GM18498 (cell line): ENCODE measurements at regions not wholly inside any gene's neighbourhood (a gene's known extent, or its start where the extent isn't known, plus 50 kb on each side); places are given as distances from the start of the nearest gene placed in this dataset.
"Not testable (repeated sequence)": the region's sequence is repeated elsewhere in the genome, so short reads cannot be mapped to it uniquely, and the experiment has no call there.

ENCODE experiments used
- ATAC-seq: cut with Tn5 transposase; IDR thresholded peaks from one replicate; pipeline ENCODE4 v1.9.1; 2021; ENCODE audit warnings: mild to moderate bottlenecking, moderate library complexity; ENCODE audit not compliant: unreplicated experiment

DNA sequence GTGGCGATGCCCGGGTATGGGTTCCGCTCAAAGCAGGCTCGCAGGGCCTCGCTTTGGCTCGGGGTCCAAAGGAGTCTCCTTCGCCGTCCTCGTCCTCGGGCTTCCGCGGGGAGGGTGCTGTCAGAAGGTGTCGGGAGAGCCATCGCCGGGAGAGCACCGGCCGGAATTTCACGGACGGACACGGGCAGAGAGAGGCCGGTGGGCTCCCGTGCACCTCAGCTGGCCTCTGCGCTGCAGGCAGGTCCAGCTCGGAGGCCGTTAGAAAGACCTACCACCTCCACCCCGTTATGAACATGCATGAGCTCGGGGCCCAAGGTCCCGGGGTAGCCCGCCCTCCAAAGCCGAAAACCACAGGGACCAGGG, 1846.0 kb upstream of the DEFB115 start:
- not testable (repeated sequence) for ATAC-seq

DNA sequence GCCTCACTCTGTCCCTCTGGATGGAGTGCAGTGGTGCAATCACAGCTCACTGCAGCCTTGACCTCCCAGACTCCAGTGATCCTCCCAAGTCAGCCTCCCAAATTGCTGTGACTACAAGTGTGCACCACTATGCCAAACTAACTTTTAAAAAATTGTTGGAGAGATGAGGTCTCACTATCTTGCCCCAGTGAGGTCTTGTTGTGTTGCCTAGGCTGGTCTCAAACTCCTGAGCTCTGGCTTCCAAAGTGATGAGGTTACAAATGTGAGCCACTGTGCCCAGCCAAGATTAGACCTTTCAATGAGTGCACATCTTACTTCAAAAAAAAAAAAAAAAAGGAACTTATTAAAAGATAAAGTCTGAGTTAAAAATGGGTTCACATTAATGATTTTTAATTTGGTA, 1838.1 kb upstream of the DEFB115 start:
- no peak for ATAC-seq

DNA sequence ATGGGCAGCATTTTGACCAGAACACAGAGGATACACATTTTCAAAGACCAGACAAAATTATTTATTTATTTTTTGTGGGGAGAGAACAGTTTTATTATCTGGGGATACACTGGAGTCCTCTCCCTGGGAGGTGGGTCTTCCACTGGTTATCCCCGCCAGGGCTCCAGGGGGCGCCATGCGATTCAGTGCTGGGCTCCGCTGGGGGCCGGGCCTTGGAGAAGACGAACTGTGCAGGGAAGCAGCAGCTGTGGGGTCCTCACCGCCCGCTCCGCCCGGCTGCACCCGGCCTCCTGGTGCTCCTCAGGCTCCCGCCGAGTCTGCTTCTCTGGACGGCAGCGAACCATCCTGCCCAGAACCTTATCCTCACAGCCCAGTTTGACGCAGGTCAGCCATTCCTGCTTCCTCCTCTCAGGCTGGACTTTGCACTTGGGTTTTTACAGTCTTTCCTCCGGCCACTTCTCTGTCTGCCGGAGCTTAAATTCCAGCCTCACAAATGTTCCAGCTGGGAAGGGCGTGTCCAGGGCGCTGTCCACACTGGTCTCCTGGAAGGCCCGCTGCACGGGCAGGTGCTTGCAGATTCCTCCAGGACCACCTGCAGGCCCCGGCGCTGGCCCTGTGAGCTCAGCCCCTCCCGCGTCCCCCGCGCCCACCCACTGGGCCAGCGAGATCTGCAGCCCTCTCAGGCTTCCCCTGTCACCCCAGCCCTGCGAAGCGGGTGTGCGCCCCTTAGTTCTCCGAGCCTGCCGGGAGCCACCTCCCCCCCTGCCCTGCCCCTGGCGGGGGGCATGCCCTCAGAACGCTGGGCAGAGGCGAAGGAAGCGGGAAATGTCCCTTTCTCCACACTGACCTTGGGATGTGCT, 1830.0 kb upstream of the DEFB115 start:
- no peak for ATAC-seq

DNA sequence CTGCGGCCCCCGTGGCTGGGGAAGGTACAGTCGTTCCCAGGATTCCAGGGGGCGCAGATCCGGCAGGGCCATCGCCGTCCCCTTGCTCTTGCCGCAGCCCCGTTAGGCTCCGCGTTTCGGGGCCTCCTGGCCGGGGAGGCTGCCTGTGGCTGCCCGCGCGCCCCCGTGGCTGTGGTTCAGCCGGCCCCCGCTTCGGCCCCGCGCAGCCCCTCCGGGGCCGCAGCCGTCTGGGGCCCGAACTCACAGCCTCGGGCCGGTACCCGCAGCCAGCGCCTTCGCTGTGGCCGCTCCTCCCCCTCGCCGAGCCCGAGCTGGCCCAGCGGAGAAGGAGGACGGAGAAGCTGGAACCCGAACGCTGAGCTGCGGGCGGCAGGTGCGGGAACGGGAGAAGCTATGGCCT, 1826.9 kb upstream of the DEFB115 start:
- ATAC-seq: no peak

DNA sequence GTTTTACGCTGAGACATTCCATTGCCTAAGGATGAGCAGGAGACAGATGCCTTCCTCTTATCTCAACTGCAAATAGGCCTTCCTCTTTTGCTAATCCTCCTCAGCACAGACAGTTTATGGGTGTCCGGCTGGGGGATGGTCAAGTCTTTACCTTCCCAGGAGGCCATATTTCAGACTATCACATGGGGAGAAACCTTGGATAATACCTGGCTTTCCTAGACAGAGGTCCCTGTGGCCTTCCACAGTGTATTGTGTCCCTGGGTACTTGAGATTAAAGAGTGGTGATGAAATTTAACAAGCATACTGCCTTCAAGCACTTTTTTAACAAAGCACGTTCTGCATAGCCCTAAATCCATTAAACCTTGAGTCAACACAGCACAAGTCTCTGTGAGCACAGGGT, 1816.7 kb upstream of the DEFB115 start:
- ATAC-seq: not testable (repeated sequence)

DNA sequence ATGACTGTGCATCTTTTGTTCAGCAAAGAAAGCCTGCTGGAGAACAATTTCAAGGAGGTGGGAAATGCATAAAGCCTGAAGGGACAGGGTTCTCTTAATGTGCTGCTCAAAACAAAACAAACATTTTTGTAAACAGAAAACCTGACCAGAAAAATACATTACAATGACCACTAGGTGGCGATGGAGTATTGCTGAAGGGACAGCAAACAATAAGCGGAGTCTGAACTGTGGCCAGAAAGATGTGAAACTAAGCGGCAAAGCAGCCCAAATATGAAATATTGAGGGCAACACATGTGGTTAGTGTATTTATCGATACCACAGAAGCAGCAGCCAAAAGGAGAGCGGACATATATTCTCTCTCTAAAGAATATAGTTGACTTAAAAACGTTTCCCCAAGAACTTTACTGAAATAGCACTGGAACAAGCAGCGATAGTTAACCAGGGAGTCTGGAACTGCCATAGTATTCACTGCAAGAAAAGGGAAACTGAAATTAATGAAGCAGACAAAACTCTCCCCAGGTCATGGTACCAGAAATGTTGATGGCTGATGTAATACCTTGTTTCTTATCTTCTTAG, 1814.2 kb upstream of the DEFB115 start:
- not testable (repeated sequence) for ATAC-seq

DNA sequence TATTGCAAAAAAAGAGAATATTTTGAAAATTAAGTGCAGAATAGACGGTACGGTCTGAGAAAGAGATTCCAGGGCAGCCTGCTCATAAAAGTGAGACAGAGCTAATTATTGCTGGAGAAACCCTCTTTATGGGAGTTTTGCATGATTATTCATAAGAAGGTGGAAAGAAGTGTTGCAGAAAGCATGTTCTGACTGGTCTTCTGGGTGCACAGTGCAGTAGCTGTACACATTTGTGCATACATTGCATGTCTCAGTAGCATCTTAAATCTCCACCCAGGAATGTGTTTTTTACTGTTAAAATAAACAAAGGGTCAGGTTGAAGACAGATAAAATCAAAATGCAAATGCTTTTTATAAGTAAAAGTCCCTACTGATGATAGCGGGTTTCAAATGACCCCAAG, 1813.6 kb upstream of the DEFB115 start:
- ATAC-seq: peak; percentile 59

DNA sequence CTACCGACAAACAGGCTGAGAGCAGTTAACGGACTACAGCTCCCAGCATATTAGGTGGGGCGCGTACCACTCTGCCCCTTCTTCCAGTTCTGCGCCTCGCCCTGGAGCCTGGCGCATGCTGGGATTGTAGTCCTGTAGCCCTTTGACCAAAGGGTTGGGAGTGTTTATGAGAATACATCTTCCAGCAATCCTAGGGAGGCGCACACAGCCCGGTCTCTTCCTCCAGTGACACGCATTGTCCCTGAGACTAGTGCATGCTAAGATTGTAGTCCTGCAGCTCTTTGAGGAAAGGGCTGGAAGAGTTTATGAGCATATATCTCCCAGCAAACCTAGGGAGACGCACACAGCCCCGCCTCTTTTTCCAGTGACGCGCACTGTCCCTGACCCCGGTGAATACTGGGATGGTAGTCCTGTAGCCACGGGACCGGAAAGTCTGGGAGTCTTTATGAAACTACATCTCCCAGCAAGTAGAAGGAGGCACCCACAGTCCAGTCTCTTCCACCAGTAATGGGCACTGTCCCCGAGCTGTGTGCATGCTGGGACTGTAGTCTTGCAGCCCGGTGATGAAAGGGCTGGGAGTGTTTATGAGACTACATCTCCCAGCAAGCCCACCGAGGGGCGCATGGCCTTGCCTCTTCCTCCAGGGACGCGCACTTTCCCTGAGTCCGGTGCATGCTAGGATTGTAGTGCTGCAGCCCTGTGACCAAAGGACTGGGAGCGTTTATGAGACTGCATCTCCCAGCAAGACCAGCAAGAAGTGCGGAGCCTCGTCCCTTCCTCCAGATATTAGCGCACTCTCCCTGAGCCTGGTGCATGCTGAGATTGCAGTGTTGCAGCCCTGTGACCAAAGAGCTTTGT, 1812.2 kb upstream of the DEFB115 start:
- not testable (repeated sequence) for ATAC-seq

DNA sequence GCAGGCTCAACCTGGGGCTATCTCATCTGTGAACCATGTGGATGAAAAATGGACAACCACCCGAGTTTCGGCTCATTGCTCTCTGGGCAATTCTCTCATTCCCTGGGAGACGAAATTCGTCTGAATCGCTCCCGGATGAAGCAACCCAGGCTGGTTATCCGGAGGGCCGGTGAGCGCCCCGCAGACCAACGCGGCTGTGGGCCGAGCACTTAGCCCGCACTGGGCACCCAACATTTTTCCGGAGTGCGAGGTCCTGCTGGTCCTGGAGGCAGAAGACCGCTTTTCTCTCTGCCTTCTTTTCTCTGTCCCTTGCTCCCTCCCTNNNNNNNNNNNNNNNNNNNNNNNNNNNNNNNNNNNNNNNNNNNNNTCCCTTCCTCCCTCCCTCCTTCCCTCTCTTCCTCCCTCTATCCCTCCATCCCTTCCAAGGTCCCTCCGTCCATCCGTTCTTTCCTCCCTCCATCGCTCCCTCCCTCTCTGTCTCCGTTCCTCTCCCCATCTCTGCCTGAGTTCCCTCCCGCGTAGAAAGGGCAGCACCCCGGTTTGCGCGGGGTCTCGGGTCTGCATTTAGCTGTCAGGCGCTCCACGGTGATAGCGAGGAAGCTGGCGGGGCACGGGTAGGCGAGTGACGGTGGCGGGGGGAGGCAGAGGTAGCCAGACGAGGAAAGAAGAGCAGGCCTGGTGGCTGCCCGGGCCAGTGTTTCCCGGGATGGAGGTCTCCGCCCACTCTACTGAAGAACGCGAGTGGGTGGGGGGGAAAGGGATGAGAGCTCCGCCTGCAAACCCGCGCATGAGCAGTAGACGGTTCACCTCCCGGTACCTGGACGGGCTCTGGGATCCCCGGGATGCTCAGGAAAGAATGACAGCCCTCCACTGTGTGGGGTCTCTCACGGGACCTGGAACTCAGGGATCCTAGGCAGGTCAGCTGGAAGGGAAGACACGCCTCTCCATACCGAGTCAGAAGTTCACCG, 1809.7 kb upstream of the DEFB115 start:
- not testable (repeated sequence) for ATAC-seq

DNA sequence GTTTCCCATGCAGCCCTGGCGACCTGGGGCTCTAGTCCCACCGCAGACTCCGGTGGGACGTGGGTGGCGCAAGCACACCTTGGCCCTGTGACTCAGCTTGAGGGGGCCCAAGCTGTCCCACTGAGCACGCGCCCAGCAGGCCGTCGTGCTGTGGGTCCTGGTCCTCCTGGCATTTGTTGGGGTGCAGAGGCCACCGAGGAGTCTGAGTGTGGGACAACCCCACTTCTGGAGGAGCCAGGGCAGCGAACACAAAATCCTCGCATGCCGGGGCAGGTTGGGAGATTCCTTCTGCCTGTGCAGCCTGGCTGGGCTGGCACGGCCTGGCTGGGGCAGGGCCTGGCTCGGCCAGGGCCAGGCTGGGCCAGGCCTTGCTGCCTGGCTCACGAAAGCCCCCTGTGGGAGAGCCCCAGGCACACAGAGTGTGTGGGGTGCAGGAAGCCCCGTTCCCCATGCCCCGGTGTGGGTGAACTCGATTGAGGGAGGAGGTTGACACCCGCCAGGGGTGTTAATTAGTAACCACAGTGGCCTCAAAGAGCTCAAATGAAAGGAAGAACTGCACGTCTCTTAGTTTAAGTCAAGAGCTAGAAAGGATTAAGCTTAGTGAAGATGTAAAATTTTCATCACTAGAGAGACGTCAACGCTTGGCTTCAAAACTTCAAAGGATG, 1808.5 kb upstream of the DEFB115 start:
- no peak for ATAC-seq

DNA sequence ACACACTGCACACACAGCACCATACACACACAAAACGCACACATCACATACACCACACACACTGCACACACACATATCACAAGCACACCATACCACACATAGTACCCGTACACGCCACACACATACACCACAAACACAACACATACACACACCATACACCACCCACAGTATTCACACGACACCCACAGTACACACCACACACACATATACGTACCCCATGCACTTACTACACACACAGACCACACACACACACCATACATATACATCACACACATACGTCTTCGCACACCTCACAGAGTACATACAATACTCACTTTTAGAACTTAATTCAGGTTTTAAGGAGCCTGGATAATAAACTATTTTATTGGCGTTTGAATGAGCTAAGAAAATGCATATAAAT, 1805.3 kb upstream of the DEFB115 start:
- ATAC-seq: no peak

DNA sequence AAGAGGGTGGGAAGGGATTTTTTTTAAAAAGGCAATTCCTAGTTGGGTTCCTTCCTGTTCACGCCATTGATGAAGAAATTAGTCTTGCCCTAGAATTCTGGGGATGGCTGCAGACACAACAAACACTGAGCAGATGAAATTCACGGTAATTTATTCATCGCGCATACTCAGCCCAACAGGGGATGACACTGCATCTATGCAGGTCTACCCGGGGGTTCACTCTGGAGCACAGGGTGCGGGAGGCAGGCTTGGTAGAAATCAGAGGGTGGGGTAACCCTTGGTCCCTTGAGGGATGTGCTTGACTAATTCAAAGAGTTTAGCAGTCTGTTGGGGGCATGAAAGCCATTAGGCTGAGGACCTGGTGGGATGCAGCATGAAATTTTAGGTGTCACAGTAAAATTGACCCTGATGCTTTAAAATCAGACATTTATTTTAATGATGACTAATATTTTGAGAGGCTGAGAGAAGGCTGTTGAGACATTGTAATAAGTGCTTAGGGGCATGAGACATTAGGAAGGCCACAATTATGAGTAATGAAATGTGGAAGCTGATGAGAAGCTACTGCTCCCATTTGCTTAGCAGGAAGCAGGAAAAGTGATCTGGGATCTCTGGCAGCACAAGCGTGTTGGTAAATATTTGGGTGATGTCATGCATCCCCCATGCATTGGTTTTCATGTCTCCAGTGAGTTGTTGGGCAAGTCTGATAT, 1800.3 kb upstream of the DEFB115 start:
- ATAC-seq: not testable (repeated sequence)

DNA sequence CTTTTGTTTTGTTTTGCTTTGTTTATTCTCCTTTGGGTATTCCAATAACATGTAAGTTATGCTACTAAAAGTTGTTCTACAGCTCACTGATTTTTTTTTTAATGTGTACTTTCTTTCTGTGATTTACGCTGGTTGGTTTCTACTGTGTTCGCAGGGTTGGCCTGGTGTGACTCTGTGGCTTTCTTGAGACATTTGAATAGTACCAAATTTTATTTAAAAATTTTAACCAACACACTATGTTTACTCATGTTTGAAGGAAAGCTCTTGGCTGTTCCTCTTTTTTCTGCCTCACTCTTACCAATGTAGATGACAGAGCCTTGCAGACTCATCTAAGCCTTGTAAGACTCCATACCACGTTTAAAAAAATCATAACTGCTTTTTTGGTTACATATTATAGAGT, 1784.9 kb upstream of the DEFB115 start:
- no peak for ATAC-seq

DNA sequence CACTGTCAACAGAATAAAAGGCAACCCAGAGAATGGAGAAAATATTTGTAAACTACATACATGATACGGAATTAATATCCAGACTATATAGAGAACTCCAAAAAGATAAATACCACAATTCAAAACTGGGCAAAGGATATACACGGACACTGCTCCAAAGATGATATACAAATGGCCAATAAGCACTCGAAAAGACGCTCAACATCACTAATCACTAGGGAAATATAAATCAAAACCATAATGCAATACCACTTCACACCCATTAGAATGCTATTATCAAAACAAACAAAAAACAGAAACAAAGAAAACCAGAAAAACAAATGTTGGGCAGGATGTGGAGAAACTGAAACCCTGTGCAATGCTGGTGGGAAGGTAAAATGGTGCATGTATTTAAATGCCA, 1764.6 kb upstream of the DEFB115 start:
- not testable (repeated sequence) for ATAC-seq

DNA sequence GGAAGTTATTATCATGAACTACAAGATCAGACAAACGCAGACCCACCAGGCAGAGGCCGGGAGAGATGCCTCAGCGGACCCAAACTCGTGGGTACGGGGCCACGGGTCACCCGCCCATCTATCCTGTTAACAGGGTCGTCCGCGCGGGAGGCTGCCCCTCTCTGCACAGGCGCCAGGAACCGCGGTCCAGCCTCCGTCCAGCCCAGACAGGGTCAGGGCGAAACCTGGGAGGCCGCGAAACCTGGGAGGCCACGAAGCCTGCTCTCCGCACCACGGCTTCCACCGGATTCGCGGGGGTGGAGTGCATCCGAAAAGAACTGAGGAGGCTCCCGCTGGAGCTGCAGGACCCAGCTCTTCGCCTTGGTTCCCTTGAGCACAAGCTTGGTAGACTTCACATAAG, 1760.7 kb upstream of the DEFB115 start:
- ATAC-seq: not testable (repeated sequence)

DNA sequence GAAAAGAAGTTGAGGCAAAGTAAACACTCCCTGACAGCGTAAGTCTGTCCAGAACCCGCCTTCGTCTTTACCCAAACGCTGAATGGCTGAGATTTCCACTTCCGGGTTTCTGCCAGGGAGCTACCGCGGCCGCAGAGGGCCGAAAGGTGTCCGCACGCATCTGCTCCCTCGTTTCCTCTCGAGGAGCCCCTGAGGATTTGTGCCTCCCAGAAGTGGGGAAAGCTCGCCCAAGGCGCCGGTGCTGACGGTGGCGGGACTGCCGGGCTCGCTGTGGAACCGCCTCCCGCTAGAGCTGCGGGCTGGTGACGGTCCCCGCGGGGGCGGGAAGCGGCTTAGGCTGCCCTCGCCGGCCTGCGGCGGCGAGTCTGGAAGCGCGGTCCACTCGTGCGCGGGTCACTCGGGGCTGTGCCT, 1760.2 kb upstream of the DEFB115 start:
- no peak for ATAC-seq

DNA sequence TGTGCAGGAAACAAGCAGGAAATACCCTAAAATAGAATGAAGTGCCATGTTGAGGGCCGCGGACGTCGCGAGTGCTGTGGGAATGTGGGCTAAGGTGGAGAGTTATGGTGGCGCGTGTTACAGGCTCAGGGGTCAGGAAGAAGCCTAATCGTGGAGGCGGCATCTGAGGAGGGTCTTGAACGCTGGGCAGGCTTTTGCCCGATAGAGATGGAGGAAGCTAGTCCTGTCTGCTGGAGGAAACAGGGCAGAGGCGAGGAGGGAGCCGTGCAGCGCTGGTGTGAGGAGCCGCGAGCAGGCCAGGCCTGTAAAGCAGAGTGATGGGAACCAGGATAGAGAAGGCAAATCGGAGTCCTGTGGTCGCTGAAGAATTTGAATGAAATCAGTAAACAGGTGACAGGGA, 1759.8 kb upstream of the DEFB115 start:
- ATAC-seq: not testable (repeated sequence)

DNA sequence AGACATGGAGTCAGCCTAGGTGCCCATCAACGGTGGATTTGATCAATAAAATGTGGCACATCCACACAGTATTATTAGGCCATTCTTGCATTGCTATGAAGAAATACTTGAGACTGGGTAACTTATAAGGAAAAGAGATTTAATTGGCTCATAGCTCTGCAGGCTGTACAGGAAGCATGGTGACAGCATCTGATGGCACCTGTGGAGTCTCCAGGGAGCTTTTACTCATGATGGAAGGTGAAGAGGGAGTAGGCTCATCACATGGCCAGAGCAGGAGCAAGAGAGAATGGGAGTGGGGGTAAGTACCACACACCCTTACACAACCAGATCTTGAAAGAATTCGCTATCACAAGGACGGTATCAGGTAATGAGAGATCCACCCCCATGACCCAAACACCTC, 1756.7 kb upstream of the DEFB115 start:
- not testable (repeated sequence) for ATAC-seq

DNA sequence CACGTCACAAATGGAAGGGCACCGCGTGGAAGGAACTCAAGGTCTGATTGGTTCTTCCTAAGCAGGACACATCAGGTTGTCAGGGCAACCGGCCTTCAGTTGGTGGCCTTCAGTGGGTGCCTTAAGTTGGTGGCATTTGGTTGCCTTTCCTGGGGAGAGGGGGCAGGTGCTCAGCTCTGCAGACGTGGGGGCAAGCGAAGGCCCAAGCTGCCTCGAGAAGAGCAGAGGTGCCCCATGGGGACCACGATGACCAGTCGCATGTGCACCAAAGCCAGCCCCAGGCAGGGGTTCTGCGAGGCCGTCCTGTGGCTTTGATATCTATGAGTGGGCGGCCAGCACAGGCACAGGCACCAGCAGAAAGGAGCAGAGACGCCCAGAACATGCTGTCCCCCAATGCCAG, 1742.8 kb upstream of the DEFB115 start:
- not testable (repeated sequence) for ATAC-seq
